ENCODE measurements at regions not wholly inside any gene's neighbourhood (a gene's known extent, or its start where the extent isn't known, plus 50 kb on each side); places are given as distances from the start of the nearest gene placed in this dataset.

- no peaks in the 10 kb centered on the region for H3K9me3 ChIP-seq
- DNase-seq, result no peak
- intact Hi-C loops (cut with DNase I), result no loop called here
- no peaks in the 10 kb centered on the region for H3K36me3 ChIP-seq
- no peak overlapping the region for H3K4me3 ChIP-seq
- no peaks in the 10 kb centered on the region for H3K4me1 ChIP-seq
- no peak overlapping the region for H3K27ac ChIP-seq
- TF ChIP-seq, protein P1, sequence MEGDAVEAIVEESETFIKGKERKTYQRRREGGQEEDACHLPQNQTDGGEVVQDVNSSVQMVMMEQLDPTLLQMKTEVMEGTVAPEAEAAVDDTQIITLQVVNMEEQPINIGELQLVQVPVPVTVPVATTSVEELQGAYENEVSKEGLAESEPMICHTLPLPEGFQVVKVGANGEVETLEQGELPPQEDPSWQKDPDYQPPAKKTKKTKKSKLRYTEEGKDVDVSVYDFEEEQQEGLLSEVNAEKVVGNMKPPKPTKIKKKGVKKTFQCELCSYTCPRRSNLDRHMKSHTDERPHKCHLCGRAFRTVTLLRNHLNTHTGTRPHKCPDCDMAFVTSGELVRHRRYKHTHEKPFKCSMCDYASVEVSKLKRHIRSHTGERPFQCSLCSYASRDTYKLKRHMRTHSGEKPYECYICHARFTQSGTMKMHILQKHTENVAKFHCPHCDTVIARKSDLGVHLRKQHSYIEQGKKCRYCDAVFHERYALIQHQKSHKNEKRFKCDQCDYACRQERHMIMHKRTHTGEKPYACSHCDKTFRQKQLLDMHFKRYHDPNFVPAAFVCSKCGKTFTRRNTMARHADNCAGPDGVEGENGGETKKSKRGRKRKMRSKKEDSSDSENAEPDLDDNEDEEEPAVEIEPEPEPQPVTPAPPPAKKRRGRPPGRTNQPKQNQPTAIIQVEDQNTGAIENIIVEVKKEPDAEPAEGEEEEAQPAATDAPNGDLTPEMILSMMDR (IDR thresholded peaks at IDR 0.05), result no peak
- no peak for ATAC-seq
- peaks cover 0 to 8% of the 10 kb centered on the region in 2 donors for H3K27me3 ChIP-seq
These were observed 147.2 kb downstream of the UTP18 start for GRCh38 chr17:51407576-51407975.

DNA sequence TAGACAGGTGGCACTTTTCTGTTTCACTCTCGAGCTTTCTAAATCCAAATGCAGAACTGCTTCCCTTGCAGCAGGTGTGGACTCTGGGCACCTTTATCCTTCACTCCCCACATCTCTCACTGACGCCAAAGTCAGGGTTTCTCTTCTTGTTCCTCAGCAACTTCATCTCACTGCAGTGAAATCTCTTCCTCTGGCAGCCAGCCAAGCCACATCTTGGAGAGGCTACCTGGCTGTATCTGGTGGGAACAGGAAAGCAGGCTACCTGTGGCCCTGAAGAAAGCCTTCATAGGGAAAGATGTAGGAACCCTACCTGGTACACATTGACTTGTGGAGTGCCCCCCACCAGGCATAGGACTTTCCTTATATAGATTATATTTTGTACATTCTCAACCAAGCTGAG is 159.1 kb downstream of the UTP18 start:
- TF ChIP-seq, protein P1 (IDR thresholded peaks at IDR 0.05), result no peak
- Histone ChIP-seq H3K36me3 (no peaks in the 10 kb centered on the region), H3K4me3 (no peak overlapping the region), H3K27me3 (peaks cover 0 to 18% of the 10 kb centered on the region in 2 donors), H3K9me3 (no peaks in the 10 kb centered on the region), H3K27ac (no peak overlapping the region), H3K4me1 (no peaks in the 10 kb centered on the region)
- intact Hi-C loops (cut with DNase I), result no loop called here
- no peak for ATAC-seq
- DNase-seq, result no peak

DNA sequence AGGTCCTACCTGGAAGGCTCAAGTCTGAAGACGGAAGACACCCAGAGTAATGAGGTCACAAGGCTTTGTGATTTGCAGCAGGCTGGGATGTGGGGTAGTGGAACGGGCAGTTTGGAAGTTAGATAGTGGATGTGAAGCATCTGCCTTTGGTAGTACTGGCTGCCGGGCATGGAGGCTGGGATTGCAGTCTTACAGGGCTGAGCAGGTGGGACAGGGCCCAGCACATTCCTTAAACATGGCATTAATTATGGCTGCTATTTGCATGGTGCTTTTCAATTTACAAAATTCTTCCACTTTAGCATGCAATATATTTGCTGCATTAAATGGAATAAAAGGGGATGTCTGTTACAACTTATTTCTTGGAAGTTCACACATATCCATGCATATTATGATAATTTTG is 161.2 kb downstream of the UTP18 start:
- Histone ChIP-seq H3K9me3 (no peaks in the 10 kb centered on the region), H3K27me3 (peaks cover 0 to 18% of the 10 kb centered on the region in 2 donors), H3K36me3 (no peaks in the 10 kb centered on the region), H3K4me1 (no peaks in the 10 kb centered on the region), H3K4me3 (no peak overlapping the region), H3K27ac (no peak overlapping the region)
- TF ChIP-seq, protein P1 (IDR thresholded peaks at IDR 0.05), result no peak
- ATAC-seq (no peak), DNase-seq (no peak)
- intact Hi-C loops (cut with DNase I), result no loop called here

- Histone ChIP-seq H3K4me3 (no peak overlapping the region), H3K36me3 (no peaks in the 10 kb centered on the region), H3K9me3 (no peaks in the 10 kb centered on the region), H3K27me3 (peaks cover 0 to 18% of the 10 kb centered on the region in 2 donors), H3K4me1 (no peaks in the 10 kb centered on the region), H3K27ac (no peak overlapping the region)
- DNase-seq (no peak), ATAC-seq (no peak)
- intact Hi-C loops (cut with DNase I), result no loop called here
- TF ChIP-seq, protein P1 (IDR thresholded peaks at IDR 0.05), result no peak
These were observed 162.3 kb downstream of the UTP18 start for GRCh38 chr17:51422634-51423033.

DNA sequence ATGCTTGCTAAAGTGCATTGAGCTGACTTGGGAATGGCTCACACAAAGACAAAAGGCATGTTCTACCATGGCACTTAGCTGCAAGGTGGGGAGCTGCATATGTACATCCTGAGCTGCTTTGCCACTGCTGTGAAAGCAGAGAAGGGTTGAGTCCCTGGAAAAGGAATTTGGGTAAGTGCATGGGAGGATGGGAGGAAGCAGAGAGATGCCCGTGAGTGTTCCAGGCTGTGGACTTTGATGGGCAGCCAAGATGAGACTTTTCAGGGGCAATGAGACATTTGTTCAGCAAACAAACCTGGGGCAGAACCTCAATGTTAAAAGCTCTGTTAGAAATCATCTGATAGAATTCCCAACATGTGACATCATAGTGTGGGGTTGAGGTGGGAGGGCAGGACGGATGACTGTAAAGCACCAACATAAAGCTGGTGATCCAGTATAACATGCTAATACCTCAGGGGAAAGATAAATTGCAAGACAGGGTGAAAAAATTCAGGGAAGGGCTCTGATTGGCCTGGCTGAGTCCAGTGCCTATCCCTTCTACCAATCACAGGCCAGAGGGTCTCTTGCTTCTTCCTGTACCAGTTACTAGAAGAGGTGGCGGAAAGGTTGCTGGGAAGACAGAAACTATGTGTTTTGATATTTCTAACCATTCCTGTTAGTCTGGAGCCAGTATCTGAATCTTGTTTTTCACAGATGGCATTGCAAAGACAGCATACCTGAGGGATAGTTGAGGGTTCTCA is 163.2 kb downstream of the UTP18 start:
- ATAC-seq (no peak), DNase-seq (no peak)
- H3K27ac ChIP-seq, result no peak overlapping the region
- intact Hi-C loops (cut with DNase I), result no loop called here
- H3K36me3 ChIP-seq, result no peaks in the 10 kb centered on the region
- peaks cover 0 to 18% of the 10 kb centered on the region in 2 donors for H3K27me3 ChIP-seq
- no peaks in the 10 kb centered on the region for H3K9me3 ChIP-seq
- TF ChIP-seq, protein P1 (IDR thresholded peaks at IDR 0.05), result no peak
- H3K4me1 ChIP-seq, result no peaks in the 10 kb centered on the region
- H3K4me3 ChIP-seq, result no peak overlapping the region

Measured in left lung (tissue), 4 donors.